Activated CD4-positive, alpha-beta T cell treated with anti-CD3 and anti-CD28 coated beads, Interleukin-2, amount 50 U/mL, for 1 hour (primary cell): ENCODE measurements at regions not wholly inside any gene's neighbourhood (a gene's known extent, or its start where the extent isn't known, plus 50 kb on each side); places are given as distances from the start of the nearest gene placed in this dataset.

Experiments used
- DNase-seq: peaks from one replicate; pipeline ENCODE4 v3.0.0-alpha.2; 2020

DNA sequence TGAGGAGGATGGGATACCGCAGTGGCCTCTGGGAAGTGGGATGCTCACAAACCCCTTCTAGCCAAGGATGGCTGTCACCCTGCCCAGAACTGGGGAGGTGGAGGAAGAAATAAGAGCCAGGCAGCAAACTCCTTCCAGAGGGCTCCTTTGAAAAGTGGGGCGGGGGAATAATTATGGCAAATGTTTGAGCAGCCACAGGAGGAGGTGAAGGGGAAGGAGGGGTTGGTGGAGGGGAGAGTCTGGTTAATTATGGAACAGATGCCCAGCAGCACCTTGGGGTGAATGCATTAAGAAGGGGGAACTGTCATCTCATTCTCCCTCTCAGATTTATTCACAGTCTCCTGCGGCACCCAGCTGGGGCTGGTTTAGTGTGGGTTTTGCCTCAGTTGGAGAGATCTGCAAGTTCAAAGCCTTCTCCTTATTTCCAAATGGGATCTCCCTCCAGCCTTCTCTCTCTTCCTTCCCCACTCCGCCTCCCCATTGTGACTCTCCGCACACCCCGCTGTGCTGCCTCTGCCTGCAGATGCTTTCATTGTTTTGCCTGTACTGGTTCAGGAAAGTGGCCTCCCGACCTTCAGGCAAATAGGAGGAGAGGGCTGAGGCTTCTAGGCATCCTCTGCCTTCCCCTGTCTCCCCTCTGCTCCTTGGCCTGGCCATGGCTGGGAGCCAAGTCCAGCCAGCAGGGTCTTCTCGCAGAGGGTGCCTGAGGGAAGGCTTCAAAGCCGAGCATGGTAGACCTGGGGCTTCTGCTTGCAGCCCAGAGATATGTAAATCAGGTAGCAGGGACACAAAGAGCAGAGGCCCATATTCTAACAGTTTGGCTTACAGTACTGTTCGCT lies 457.2 kb upstream of the MEX3C start:
- DNase-seq: no peak

DNA sequence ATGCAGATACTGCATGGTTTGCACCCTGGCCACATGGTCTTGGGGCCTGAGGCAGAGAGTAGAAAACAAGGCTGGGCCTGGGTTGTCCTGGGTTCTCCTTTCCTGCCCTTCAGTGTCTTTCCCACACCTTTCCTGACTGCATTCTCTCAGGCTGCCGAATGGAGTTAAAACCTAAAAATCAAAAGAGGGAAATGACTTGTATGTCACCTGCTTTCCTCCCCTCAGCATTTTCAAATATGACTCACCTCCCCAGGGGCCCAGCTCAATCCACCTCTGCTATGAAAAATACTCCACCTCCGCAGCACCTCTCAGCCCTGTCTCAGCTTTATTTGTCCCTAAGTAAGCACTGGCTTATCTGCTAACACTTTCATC lies 457.8 kb upstream of the MEX3C start:
- no peak for DNase-seq

DNA sequence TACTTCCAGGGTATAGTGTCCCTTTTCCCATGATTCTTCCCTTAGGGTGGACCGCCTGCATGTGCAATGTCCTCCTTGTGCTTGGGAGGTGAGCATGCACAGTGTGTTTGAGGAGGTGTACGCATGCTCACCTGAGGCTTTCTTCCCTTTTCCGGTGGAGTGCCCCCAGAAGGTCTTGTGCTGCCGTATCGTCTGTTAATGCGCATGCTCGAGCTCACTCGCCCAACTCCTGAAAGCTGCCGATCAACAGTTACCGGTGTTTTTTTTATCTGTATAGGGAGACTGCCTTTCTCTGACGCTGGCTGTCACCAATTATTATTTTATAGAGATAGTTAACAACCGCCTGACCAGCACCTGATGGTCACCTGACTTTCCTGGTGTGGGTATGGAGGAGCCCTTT lies 458.8 kb upstream of the MEX3C start:
- no peak for DNase-seq

DNA sequence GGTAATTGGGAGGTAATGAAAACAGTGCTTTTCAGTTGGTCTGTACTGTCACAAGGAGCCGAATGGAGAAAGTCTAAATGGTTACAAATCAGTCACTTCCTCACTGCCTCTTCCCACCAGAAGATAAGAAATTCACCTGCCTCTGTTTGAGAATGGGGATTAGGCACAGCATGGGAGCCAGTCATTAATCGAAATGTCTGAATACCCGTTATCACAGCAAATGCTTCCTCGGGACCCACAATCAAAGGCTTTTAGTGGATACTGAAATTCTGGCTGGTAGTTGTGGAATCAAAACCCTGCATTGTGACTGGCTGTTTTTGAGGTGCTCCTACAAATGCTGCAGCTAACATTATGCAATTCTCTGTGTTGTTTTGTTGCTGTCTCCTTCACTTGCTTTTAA lies 461.0 kb upstream of the MEX3C start:
- DNase-seq: no peak

DNA sequence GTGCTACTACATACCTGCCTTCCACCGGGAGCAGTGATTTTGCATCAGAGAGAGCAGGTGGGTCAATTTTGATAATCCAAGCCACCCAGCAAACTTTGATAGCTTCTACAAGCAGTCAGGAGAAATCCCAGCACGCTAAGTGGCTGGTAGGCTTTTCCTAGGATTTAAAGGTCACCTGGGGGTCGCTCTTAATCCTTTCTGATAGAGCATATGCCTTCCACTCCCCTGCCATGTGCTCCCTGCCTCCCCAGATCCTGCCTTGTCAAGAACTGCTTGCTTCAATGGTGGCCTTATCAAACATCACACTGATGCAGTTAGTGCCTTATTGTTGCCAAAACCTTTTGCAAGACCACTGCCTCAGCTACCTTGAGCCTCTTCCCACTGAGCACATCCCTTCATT lies 462.3 kb upstream of the MEX3C start:
- DNase-seq: no peak

DNA sequence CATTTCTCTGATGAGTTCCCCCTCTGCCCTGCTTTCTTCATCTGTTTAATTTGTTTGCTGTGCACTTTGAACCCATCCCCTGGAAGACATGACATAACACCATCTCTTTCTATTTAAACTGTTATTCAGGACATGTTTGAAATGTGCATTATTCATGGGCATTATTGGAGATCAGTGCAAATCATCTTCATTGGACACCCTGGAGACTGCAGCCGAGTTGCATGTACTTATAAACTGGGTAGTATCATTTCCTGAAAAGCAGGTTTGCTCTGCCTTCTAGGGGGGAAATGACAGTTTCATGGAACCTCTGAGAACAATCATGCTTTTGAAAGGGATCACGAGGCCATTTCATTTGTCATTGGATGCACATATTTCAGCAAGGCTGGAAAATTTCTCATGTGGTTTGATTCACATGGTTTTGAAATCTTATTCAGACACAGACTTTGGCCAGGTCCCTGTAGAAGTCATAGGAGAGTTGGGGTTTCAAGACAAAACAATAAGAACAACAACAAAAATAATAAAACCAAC lies 462.8 kb upstream of the MEX3C start:
- DNase-seq: no peak

DNA sequence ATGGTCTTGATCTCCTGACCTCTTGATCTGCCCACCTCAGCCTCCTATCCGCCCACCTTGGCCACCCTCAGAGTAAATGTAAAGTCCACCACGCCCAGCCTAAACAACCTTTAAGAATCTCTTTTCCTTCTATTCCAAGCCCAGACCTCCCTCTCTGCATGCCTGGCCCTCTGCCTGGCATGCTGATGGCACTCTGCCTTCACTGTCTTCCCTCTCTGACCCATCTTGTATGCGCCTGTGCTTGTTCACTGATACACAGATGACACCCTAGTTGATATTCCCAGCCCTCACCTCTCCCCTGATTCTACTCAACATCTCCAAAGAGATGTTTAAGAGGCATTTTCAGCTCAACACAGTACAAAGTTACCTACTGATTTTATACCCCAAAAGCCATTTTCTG lies 466.8 kb upstream of the MEX3C start:
- DNase-seq: no peak

DNA sequence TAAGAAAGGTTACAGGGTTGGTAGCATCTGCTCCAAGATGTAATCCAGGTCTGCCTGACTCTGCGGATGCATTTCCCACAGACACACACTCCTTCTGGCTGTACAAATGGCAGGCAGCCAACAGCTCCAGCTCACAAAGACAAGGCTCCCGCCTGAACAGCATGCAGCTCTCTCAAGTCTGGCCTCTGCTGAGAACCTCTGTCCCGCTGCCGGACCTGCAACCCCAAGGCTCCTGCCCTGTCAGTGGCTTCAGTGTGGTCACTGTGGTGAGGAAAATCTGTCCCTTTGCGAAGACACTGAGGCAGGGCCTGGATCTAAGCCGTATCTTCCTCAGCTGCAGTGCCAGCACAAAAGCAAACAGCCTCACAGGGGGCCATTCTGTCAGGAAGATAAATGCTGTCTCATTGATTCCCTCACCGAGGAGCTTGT lies 469.3 kb upstream of the MEX3C start:
- no peak for DNase-seq

DNA sequence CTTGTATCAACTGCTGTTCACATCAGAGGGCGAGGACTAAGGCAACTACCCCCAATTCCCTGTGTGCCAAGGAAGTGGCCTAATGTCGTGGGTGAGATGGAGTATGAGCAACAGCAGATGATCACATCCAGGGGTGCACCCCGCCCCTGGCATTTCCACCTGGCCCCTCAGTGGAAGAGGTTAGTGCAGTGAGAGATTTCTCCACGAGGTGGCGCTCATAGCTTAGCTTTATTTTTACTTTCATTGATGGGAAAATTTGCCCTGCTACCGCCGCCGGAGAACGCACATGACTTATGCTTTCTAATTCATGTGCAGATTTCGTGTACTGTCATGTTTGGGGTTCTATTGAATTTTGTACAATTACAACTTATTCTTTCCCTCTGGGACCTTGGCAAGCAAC lies 470.6 kb upstream of the MEX3C start:
- DNase-seq: peak; percentile 18

DNA sequence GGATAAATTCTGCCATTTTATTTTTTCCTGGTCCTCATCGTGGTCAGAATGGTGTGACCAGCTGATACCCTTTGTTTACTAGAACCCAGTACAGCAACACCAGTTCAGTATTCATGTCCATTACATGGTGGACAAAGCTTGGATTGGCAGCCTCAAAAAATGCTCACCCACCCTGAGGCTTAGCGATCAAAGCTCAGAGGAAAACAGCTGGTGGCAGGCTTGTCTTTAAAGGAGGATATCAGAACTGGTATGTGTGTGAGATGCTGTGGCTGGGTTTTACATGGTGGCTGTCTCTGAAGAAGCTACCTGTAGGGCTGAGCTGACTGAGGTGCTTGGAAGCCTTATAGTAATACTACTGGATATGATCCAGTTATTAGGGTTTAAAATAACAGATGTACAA lies 471.1 kb upstream of the MEX3C start:
- DNase-seq: no peak

DNA sequence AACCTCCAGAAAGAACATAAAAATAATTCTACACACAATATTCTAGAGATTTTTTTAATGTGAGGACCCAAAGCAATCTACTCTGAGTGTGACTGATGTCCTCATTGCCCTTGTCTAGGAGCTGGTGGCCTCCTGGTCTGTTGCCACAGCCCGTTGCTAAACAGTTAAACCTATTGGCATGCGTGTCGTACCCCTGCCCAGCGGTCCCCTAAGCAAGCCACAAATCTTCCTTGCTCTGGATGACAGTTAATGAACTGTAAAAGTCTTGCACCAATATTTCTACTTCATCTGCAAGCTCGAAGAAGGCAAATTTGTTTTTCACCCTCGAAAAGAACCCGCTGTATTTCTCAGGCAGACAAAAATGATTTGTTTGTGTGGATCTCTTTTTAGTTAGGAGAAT lies 489.1 kb upstream of the MEX3C start:
- DNase-seq: no peak

DNA sequence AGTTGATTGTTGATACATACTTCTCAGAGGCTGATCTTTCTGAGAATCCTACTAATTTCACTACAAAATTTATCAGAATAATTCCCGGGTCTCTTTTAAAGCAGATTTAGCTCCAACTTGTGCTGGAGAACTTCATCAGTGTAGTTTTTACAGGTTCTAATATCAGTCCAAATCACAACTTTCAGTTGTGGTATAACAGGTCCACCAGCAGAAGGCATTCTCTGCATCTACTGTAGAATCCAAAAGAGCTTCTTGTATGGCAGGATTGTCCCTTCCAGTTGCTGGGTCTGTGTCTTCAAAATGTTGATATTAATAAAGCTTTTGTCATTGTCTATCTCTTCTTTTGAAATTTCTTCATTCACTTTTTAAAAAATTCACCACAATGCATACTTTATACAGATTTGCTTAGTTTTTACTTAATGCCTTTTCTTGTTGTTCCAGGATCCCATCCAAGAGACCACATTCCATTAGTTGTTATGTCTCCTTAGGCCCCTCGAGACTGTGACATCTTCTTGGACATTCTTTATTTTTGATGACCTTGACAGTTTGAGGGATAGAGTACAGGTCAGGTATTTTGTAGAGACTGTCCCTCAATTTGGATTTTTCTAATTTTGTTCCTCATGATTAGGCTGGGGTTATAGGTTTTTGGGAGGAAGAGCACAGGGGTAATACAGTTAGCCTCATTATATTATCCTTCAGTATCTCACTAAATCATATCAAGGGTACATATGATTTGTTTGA lies 490.5 kb upstream of the MEX3C start:
- no peak for DNase-seq

DNA sequence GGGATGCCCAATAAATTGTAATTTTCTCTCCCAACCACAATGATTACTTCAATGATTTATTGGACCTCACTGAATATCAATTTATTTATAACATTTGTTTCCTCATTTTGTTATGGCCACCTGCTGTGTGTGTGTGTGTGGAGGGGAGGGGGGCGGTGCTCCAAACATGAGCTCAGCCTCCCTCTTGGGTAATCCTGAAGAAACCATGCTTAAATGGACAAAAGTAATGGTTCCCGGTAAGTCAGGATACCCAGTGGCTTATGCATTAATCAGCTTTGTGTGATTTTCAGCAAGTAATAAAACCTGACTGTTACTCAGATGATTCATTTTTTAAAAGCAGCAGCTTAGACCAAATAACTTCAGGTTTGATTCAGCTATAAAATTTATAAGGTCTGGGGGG lies 495.1 kb upstream of the MEX3C start:
- no peak for DNase-seq

DNA sequence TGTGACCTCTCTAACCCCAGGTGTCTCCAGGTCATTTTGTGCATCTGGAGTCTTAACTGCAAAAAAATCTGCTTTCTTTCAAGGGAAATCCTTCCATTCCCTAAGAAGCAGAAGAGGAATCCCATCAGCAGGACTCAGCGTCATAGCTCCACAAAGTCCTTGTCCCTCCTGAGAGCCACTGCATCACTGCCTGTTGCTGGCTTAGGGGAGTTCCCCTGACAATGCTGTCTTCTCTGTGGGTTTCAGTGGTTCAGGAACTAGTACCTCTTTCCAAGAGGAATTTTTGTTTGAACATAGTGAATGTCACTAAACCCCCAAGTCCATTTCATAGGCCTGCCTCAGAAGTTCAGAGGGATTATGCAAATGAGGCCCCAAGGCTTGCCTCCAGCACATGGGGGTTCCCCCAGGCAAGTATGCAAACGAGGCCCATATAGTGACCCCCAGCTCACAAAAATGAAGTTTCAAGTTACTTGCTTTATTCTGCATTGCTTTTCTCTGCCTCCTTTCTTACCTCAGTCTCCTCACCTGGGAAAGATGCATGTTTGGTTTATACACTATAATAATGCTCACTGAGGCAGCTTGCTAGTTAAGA lies 513.9 kb upstream of the MEX3C start:
- no peak for DNase-seq

DNA sequence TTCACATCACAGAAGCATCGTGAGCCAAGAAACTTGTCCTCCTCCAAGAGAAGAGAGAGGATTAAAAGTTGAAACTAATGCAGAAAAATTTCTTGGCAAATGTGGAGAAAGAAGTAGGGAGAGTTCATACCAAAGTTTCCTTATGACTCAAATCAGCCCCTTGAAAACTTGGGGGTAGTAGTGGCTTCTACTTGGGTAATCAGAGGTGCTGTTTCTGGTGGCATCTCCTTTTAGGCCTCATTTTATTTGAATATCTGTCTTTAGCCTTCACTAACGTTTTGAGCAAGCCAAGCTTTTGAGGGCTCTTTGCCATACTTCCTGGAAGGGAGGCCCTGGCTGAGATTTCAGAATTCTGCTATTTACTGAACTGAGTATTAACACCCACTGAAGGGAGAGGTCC lies 515.3 kb upstream of the MEX3C start:
- DNase-seq: no peak

DNA sequence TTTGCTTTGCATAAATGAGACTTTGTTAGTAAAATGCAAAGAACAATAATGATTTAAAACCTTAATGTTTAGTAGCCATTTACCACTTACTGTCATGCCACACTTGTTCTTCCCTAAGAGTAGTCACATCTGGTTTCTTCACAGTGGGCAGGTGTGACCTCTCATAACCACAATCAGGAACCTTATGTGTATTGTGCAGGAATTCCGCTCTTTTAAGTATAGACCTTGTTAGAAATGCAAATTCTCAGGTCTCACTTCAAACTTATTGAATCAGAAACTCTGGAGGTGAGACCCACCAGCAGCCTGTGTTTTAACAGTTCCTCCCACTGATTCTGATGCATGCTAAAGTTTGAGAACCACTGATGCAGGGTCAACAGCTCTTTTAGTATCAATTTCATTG lies 518.8 kb upstream of the MEX3C start:
- no peak for DNase-seq

DNA sequence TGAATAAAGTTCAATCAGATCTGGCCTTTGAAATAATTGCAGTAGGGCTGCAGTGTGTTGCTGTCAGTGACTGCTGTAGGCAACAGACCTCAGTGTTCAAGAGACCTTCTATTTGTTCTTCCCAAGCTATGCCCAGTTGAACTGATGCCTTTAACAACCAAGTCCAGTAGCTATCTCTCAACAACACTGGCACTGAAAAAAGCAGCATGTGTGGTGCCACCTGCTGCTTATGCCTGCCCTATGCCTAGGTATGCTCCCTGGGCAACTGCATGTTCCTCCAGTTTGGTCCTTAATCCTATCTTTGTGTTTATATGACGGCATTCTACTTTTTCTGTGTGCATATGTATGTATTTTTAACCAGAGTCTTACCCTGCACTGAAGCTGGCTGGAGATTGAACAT lies 523.9 kb upstream of the MEX3C start:
- DNase-seq: no peak

DNA sequence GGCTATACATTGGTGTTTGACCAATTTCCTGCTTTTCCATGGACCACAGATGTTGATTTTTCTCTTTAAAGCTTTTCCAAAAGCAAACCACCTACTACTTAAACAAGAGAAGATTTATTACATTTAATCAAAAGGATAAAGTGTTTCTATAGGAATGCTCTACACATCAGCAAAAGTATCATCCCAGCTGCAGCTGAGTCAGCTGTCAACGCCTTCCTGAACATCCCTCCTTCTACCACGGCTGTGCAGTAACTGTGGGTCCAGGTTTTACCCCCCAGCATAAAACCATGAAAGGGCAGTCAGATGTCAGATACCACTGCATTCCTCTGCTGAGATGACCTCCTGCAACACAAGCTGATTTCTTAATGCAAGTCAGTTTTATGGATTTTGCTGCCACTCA lies 524.5 kb upstream of the MEX3C start:
- DNase-seq: no peak

DNA sequence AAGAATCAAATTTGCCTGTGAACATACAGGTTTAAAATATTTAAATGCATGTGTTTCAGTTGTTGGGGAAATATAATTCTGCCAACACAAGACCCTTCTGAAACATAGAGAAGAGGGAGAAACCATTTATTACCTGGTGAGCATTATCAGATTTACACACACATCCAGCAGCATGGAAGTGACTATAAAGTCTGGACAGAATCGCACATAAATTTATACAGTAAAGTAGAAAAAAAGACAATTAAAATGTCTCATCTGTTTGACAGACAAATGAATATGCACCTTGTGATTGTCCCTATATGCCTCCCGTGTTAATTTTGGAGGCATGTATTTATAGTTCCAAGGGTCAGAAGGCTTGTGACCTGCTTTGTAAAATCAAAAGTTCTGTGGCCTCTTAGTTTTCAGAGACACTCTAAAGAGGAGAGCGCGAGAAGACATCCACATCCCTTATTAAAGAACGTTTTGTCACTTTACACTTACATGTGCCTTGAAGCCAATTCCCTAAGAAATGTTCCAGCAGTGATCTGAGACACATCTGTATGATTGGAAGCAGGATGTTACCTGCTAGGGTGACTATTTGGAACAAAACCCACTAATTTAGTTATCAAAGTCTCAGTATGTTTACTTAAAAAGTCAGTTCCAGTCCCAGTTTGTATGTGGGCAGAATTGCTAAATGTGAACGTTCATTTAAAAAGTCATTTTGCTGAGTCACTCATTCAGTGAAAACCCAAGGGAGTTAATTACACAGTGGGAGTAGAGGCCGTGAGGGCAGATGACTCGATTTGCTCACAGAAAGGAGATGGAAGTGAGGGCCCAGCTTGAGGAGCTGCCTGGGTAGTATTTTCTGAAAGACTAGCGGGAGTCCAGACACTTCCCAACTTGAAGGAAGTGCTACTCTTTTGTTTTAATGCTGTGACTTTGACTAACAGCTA lies 527.6 kb upstream of the MEX3C start:
- no peak for DNase-seq

DNA sequence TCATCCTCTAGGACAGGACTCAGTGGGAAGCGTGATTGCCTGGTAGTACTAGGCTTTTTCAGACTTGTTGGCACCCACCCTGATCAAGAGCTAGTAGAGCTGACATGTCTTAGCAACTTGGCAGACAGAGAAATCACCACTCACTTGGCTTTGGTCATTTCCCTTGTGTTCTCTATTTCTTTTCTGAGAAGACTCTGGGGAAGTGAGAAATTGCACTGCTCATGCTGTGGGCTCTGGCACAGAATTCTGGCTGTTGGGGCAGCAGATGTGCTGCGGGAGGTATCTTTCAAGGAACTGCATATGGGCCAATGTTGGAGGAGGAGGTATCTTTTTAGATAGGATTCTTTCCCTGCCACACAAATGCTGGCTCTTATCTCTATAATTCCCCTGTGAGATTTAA lies 529.1 kb upstream of the MEX3C start:
- no peak for DNase-seq

DNA sequence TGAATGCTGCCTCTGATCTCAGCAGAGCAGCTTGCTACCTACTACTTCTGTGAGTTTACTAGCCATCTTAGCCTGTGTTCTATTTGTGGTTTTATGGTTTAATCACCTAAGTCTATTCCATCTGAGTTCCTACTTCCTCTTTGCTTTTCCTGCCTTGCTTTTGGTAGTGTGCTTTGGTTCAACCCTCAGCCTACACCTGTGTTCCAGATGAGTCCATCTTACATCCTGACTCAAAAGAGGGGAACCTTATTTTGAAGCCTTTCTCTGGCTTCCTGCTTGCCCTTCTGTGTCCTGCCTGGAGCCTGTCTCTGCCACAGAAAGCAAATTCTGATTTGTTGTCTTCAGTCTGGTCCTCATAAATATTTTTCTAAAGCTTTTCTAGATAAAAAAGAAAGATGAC lies 530.3 kb upstream of the MEX3C start:
- DNase-seq: no peak

DNA sequence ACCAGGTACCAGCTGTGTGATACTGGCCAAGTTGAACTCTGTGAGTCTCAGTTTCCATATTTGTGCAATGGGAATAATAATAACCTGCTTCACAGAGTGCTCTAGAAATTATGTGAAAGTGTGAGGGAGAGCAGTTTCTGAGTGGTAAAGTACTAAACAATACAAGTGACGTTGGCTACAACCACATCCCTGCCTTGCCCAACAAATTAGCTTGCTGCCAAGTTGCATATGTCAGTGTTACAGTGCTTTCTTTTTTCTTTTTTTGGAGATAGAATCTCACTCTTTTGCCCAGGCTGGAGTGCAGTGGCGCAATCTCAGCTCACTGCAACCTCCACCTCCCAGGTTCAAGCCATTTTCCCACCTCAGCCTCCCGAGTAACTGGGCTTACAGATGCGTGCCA lies 533.6 kb upstream of the MEX3C start:
- no peak for DNase-seq

DNA sequence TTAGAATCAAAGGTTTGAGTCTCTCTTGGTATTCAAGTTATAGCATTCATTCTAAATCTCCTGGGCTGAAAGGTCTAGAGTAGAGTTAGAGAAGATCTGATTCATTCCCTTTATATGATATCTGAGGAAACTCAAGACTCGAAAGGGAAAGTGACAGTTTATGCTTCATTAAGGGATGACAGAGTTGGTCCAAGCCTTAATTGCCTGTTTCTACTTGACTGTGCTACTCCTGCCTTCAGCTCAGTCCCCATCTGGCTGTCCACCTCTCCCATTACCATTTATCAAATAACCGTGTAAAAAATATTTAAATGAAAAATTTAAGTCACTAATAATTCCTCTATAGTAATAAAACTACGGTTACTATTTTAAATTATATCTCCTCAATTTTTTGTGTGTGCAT lies 537.1 kb upstream of the MEX3C start:
- no peak for DNase-seq
